Lower leg skin (tissue), 4 donors: ENCODE measurements at regions not wholly inside any gene's neighbourhood (a gene's known extent, or its start where the extent isn't known, plus 50 kb on each side); places are given as distances from the start of the nearest gene placed in this dataset.
"Not testable (repeated sequence)": the region's sequence is repeated elsewhere in the genome, so short reads cannot be mapped to it uniquely, and the experiment has no call there.

Source experiments
- DNase-seq, 2 donors: peaks; one replicate each; pipeline ENCODE4 v3.0.0-alpha.2; 2019; ENCODE audit warnings: low spot score in 2 of 2
- H3K4me3 ChIP-seq: fragments of 200-600 bp; sonication (generic); 2 replicates; pipeline ENCODE4 v1.5.1; 2017; ENCODE audit warnings: mild to moderate bottlenecking, low read depth; ENCODE audit not compliant: poor library complexity, severe bottlenecking
- POLR2A ChIP-seq, 2 donors: fragments of 450-650 bp; IDR thresholded peaks; one replicate each; pipeline ENCODE4 v1.6.1; 2016 to 2017; ENCODE audit warnings: antibody characterized with exemption in 2 of 2, mild to moderate bottlenecking in 1 of 2, moderate library complexity in 1 of 2
- WGBS, 2 donors: methylation state at CpG; one replicate each; pipeline ENCODE4 v1.1.5; 2018; 5-methylcytosine and 5-hydroxymethylcytosine counted together
- intact Hi-C: fragments of 100-400 bp; cut with DNase I; formaldehyde crosslinking; loops from one replicate; pipeline ENCODE4 v1.15.0; 2023; ENCODE audit warnings: low total_unique reads
- TF ChIP-seq, protein P1 (sequence below), 3 donors: fragments of 450-650 bp; IDR thresholded peaks; one replicate each; pipeline ENCODE4 v1.5.1; 2016; ENCODE audit warnings: antibody characterized with exemption in 3 of 3, mild to moderate bottlenecking in 3 of 3, moderate library complexity in 2 of 3

- TF ChIP-seq, protein P1, sequence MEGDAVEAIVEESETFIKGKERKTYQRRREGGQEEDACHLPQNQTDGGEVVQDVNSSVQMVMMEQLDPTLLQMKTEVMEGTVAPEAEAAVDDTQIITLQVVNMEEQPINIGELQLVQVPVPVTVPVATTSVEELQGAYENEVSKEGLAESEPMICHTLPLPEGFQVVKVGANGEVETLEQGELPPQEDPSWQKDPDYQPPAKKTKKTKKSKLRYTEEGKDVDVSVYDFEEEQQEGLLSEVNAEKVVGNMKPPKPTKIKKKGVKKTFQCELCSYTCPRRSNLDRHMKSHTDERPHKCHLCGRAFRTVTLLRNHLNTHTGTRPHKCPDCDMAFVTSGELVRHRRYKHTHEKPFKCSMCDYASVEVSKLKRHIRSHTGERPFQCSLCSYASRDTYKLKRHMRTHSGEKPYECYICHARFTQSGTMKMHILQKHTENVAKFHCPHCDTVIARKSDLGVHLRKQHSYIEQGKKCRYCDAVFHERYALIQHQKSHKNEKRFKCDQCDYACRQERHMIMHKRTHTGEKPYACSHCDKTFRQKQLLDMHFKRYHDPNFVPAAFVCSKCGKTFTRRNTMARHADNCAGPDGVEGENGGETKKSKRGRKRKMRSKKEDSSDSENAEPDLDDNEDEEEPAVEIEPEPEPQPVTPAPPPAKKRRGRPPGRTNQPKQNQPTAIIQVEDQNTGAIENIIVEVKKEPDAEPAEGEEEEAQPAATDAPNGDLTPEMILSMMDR (IDR thresholded peaks at IDR 0.05) = no peak
- no peak for TF ChIP-seq POLR2A (IDR thresholded peaks at IDR 0.05)
- DNase-seq = no peak
- WGBS, 2 donors = 55 to 59% methylated on average over 3 of the region's 3 CpGs
- intact Hi-C loops = no loop called here
- H3K4me3 ChIP-seq = no peak overlapping the region
These were observed 128.6 kb downstream of the RGPD3 start for GRCh38 chr2:106339609-106340008.

- DNase-seq = no peak
- intact Hi-C loops = no loop called here
- TF ChIP-seq POLR2A (IDR thresholded peaks at IDR 0.05) = no peak
- TF ChIP-seq, protein P1 (IDR thresholded peaks at IDR 0.05) = no peak
- H3K4me3 ChIP-seq = no peak overlapping the region
- 65 to 75% methylated on average over 5 of the region's 5 CpGs for WGBS, 2 donors
These were observed 129.1 kb downstream of the RGPD3 start for GRCh38 chr2:106339132-106339531.

DNA sequence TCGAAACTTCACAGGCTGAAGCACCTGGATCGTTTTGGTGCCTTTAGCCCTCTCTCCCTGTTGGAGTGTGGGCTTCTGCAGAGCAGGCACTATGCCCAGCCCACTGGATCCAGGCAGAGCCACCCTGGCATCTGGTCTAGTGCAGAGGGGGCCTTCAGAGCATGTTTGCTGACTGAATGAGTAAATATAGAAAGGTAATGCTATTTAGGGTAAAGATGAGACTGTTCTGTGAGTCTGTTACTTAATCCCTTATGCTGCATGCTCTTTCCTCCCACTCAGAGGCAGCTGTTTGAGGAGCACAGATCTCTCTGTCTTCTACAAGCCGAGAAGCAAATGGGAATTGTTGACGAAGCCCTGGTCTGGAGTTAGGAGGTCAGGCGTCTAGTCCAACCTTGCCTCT lies 130.2 kb downstream of the RGPD3 start:
- no peak for TF ChIP-seq POLR2A (IDR thresholded peaks at IDR 0.05)
- TF ChIP-seq, protein P1 (IDR thresholded peaks at IDR 0.05) = no peak
- no peak overlapping the region for H3K4me3 ChIP-seq
- no peak for DNase-seq
- WGBS, 2 donors = 87 to 93% methylated on average over 5 of the region's 5 CpGs
- intact Hi-C loops = no loop called here

DNA sequence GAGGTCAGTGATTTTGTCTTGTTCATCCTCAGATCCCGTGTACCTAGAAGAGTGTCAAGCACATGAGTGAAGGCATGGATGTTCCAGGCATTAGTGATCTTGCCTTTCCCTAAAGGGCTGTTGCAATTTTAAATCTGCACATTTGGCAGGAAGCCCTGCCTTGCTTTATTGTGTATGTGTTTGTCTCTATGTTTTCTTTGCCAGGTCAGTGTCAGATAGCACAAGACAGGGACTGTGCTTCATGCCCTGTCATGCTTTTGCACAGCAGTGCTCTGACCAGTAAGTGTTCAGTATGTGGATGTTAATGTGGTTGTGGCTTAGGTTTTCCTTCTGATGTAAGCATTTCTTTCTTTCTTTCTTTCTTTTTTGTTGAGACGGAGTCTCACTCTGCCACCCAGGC lies 131.5 kb downstream of the RGPD3 start:
- whole genome bisulfite sequencing, 2 donors = 36 to 39% methylated on average over 2 of the region's 2 CpGs
- no peak for TF ChIP-seq POLR2A (IDR thresholded peaks at IDR 0.05)
- TF ChIP-seq, protein P1 (IDR thresholded peaks at IDR 0.05) = no peak
- DNase-seq = no peak
- intact Hi-C loops = no loop called here
- no peak overlapping the region for H3K4me3 ChIP-seq

- intact Hi-C loops = no loop called here
- 88 to 91% methylated on average over 4 of the region's 4 CpGs for whole genome bisulfite sequencing, 2 donors
- TF ChIP-seq POLR2A (IDR thresholded peaks at IDR 0.05) = no peak
- TF ChIP-seq, protein P1 (IDR thresholded peaks at IDR 0.05) = no peak
- H3K4me3 ChIP-seq = no peak overlapping the region
- DNase-seq = no peak
These were observed 132.1 kb downstream of the RGPD3 start for GRCh38 chr2:106336108-106336507.

- WGBS, 2 donors = 61 to 70% methylated on average over 4 of the region's 4 CpGs
- TF ChIP-seq, protein P1 (IDR thresholded peaks at IDR 0.05) = no peak
- no peak for TF ChIP-seq POLR2A (IDR thresholded peaks at IDR 0.05)
- no peak overlapping the region for H3K4me3 ChIP-seq
- no peak for DNase-seq
- intact Hi-C loops = no loop called here
These were observed 133.4 kb downstream of the RGPD3 start for GRCh38 chr2:106334802-106335201.

DNA sequence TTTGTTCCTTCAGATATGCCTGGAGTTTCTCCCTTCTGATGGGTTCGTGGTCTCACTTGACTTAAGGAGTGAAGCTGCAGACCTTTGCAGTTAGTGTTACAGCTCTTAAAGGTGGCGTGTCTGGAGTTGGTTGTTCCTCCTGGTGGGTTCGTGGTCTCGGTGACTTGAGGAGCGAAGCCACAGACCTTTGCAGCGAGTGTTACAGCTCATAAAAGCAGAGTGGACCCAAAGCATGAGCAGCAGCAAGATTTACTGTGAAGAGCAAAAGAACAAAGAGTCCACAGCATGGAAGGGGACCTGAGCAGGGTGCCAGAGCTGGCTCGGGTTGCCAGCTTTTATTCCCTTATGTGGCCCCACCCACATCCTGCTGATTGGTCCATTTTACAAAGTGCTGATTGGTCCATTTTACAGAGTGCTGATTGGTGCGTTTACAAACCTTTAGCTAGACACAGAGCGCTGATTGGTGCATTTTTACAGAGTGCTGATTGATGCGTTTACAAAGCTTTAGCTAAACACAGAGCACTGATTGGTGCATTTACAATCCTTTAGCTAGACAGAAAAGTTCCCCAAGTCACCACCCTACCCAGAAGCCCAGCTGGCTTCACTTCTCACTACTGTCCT lies 134.8 kb downstream of the RGPD3 start:
- H3K4me3 ChIP-seq, DNase-seq, intact Hi-C loops: not testable (repeated sequence)
- 87 to 94% methylated on average over 10 of the region's 10 CpGs for WGBS, 2 donors
